ENCODE measurements at regions not wholly inside any gene's neighbourhood (a gene's known extent, or its start where the extent isn't known, plus 50 kb on each side); places are given as distances from the start of the nearest gene placed in this dataset.

DNA sequence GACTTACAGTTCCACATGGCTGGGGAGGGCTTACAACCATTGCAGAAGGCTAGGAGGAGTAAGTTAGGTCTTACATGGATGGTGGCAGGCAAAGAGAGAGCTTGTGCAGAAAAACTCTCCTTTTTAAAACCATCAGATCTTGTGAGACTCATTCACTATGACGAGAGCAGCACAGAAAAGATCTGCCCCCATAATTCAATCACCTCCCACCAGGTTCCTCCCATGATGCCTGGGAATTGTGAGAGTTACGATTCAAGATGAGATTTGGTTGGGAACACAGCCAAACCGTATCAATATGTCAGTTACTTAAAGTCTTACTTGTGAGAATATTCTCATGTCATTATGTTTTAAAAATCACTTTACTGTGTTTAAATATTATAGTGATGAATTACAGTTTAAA, 481.9 kb downstream of the ARL4A start:
- H3K27me3 ChIP-seq (ENCODE audit: insufficient read depth, insufficient read length): no peaks in the 10 kb centered on the region
- peaks cover 14% of the 10 kb centered on the region; the same call in 1 of the 2 replicates for H3K9me3 ChIP-seq (ENCODE audit: insufficient read depth, low read length)
- H3K4me1 ChIP-seq (ENCODE audit: insufficient read depth, insufficient read length): no peaks in the 10 kb centered on the region
- DNase-seq (ENCODE audit: low read depth, low spot score): no peak
- H3K4me3 ChIP-seq (ENCODE audit: insufficient read length, low read depth): no peak overlapping the region
- no peak for TF ChIP-seq YY1 (IDR thresholded peaks at IDR 0.05; ENCODE audit: insufficient read depth, insufficient read length)
- no peak for TF ChIP-seq SUZ12 (IDR thresholded peaks at IDR 0.05; ENCODE audit: extremely low read depth, insufficient read depth, insufficient read length)
- no peak for TF ChIP-seq ZNF274 (IDR thresholded peaks at IDR 0.05; ENCODE audit: low read depth, low read length)
- H3K9ac ChIP-seq (ENCODE audit: insufficient read length, low read depth): no peak overlapping the region
- H3K36me3 ChIP-seq (ENCODE audit: insufficient read depth, insufficient read length, low read length): no peaks in the 10 kb centered on the region

DNA sequence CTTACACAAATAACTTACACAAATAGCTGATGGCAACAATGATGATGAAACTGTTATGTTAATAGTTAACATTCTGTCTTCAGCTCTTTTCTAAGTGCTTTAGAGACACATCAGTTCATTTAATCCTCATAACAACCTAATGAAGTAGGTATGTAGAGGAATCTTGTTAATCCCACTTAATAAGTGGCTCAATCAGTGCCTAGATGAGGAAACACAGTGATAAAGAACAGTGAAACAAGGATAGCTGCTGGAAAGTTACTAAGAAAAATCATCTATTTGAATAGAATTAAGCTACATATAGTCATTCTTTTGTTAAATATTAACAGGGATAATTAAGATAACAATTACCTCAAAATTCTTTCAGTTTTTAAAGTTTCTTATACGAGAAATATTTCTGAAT, 487.6 kb downstream of the ARL4A start:
- Histone ChIP-seq H3K27me3 (ENCODE audit: insufficient read depth, insufficient read length) (no peaks in the 10 kb centered on the region), H3K4me1 (ENCODE audit: insufficient read depth, insufficient read length) (no peaks in the 10 kb centered on the region), H3K4me3 (ENCODE audit: insufficient read length, low read depth) (no peak overlapping the region), H3K36me3 (ENCODE audit: insufficient read depth, insufficient read length, low read length) (no peaks in the 10 kb centered on the region), H3K9ac (ENCODE audit: insufficient read length, low read depth) (no peak overlapping the region), H3K9me3 (ENCODE audit: insufficient read depth, low read length) (no peaks in the 10 kb centered on the region)
- DNase-seq (ENCODE audit: low read depth, low spot score): no peak
- TF ChIP-seq ZNF274 (IDR thresholded peaks at IDR 0.05; ENCODE audit: low read depth, low read length): no peak
- TF ChIP-seq SUZ12 (IDR thresholded peaks at IDR 0.05; ENCODE audit: extremely low read depth, insufficient read depth, insufficient read length): no peak
- no peak for TF ChIP-seq YY1 (IDR thresholded peaks at IDR 0.05; ENCODE audit: insufficient read depth, insufficient read length)

DNA sequence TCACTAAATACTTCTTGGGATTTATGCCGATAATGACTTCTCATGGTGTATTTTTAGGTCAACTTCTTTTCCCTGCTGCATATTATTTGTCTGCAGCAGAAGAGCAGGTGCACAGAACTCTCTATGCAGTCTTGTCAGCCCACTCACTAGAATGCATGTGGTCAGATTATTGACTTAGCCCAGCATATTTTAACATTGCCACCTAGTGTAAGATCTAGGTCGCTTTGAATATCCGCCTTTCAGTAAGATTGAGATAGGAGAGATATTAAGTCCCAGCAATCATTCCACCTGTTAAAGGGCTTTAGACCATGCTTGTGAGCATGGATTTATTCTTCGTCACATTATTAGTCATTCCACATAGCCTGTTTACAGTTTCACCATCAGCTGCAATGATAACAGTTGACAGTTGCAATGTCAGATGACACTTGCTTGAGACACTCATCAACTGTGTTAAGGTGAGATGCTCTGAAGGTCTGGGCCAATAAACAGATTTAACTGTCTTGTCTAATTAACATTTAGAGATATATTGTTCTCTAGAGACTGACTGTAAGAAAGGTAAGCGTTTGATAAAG, 491.7 kb downstream of the ARL4A start:
- H3K9ac ChIP-seq (ENCODE audit: insufficient read length, low read depth): no peak overlapping the region
- H3K36me3 ChIP-seq (ENCODE audit: insufficient read depth, insufficient read length, low read length): no peaks in the 10 kb centered on the region
- TF ChIP-seq SUZ12 (IDR thresholded peaks at IDR 0.05; ENCODE audit: extremely low read depth, insufficient read depth, insufficient read length) (no peak), YY1 (IDR thresholded peaks at IDR 0.05; ENCODE audit: insufficient read depth, insufficient read length) (no peak)
- H3K4me1 ChIP-seq (ENCODE audit: insufficient read depth, insufficient read length): no peaks in the 10 kb centered on the region
- H3K27me3 ChIP-seq (ENCODE audit: insufficient read depth, insufficient read length): no peaks in the 10 kb centered on the region
- no peak for DNase-seq (ENCODE audit: low read depth, low spot score)
- no peak overlapping the region for H3K4me3 ChIP-seq (ENCODE audit: insufficient read length, low read depth)
- no peaks in the 10 kb centered on the region for H3K9me3 ChIP-seq (ENCODE audit: insufficient read depth, low read length)

DNA sequence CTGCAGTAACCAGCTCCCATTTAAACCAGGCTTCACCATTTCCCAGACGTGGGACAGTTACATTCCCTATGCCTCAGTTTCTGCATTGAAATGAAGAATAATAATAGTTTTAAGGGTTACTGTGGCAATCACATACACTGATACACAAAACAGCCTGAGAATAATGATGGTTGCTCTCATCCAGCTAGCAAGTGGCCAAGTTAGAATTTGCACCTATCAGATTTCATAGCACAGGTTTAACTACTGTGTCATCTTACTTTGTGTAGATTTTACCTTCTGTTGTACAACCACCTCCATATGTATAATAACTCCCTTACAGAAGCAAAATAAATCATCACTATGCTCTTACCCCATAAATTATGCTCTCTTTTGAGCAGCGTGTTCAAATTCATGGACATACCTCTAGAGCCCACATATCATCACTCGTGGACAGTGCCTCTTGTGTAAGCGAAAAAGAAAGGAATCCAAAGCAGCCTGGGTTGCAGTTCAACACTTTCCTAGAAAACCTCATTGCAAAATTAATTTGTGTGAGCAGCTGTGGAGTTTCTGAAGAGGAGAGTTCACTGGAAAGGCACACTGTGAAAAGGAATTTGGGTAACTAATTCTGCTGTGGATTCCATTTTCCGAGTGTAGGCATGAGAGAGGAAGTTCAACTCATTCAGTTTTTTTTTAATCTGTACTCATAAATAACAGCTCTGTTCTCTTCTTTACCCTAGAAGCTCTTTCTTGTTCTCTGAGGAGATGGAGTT, 492.5 kb downstream of the ARL4A start:
- Histone ChIP-seq H3K4me3 (ENCODE audit: insufficient read length, low read depth) (no peak overlapping the region), H3K4me1 (ENCODE audit: insufficient read depth, insufficient read length) (no peaks in the 10 kb centered on the region), H3K9ac (ENCODE audit: insufficient read length, low read depth) (no peak overlapping the region), H3K9me3 (ENCODE audit: insufficient read depth, low read length) (no peaks in the 10 kb centered on the region), H3K36me3 (ENCODE audit: insufficient read depth, insufficient read length, low read length) (no peaks in the 10 kb centered on the region), H3K27me3 (ENCODE audit: insufficient read depth, insufficient read length) (no peaks in the 10 kb centered on the region)
- TF ChIP-seq YY1 (IDR thresholded peaks at IDR 0.05; ENCODE audit: insufficient read depth, insufficient read length) (no peak), SUZ12 (IDR thresholded peaks at IDR 0.05; ENCODE audit: extremely low read depth, insufficient read depth, insufficient read length) (no peak), ZNF274 (IDR thresholded peaks at IDR 0.05; ENCODE audit: low read depth, low read length) (no peak)
- no peak for DNase-seq (ENCODE audit: low read depth, low spot score)

DNA sequence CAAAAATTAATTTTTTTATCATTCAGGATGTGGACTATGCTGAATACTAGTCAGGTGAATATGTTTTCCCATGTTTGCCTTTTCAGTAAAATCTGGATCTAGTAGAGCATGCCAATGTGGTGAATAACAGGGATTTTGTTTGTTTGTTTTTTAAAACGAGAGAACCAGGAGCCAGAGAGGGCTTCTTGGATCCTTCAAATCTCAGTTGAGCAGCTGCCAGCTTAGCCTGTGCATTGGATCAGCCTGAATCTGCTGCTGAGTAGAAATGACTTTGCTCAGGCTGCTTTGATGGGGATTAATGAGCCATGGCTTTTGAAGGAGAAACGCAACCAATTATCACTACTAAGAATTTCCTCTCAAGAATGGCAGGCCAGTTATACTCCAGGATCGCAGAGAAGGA, 493.8 kb downstream of the ARL4A start:
- Histone ChIP-seq H3K27me3 (ENCODE audit: insufficient read depth, insufficient read length) (no peaks in the 10 kb centered on the region), H3K9me3 (ENCODE audit: insufficient read depth, low read length) (no peaks in the 10 kb centered on the region), H3K4me1 (ENCODE audit: insufficient read depth, insufficient read length) (no peaks in the 10 kb centered on the region), H3K9ac (ENCODE audit: insufficient read length, low read depth) (no peak overlapping the region), H3K36me3 (ENCODE audit: insufficient read depth, insufficient read length, low read length) (no peaks in the 10 kb centered on the region), H3K4me3 (ENCODE audit: insufficient read length, low read depth) (no peak overlapping the region)
- TF ChIP-seq ZNF274 (IDR thresholded peaks at IDR 0.05; ENCODE audit: low read depth, low read length): no peak
- TF ChIP-seq SUZ12 (IDR thresholded peaks at IDR 0.05; ENCODE audit: extremely low read depth, insufficient read depth, insufficient read length): no peak
- no peak for TF ChIP-seq YY1 (IDR thresholded peaks at IDR 0.05; ENCODE audit: insufficient read depth, insufficient read length)
- DNase-seq (ENCODE audit: low read depth, low spot score): no peak

DNA sequence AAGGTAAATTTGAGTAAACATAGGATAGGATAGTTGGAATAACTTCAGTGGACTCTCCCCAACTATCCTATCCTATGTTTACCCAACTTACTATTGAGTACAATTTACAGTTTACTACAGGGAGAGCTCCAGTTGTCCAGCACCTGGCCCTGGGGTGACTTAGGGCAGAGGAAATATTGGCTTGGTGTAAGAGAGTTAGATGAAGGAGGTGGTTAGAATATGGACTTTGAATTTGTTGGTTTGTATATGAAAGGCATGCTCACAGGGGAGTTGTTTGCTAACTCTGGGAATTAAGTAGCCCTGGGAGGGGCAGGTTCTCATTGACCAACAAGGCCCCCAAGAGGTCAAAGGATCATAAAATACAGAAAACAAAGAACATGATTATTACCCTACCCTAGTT, 497.7 kb downstream of the ARL4A start:
- H3K4me1 ChIP-seq (ENCODE audit: insufficient read depth, insufficient read length): no peaks in the 10 kb centered on the region
- H3K9ac ChIP-seq (ENCODE audit: insufficient read length, low read depth): no peak overlapping the region
- no peaks in the 10 kb centered on the region for H3K36me3 ChIP-seq (ENCODE audit: insufficient read depth, insufficient read length, low read length)
- H3K4me3 ChIP-seq (ENCODE audit: insufficient read length, low read depth): no peak overlapping the region
- H3K9me3 ChIP-seq (ENCODE audit: insufficient read depth, low read length): no peaks in the 10 kb centered on the region
- H3K27me3 ChIP-seq (ENCODE audit: insufficient read depth, insufficient read length): no peaks in the 10 kb centered on the region
- no peak for DNase-seq (ENCODE audit: low read depth, low spot score)
- TF ChIP-seq YY1 (IDR thresholded peaks at IDR 0.05; ENCODE audit: insufficient read depth, insufficient read length) (no peak), SUZ12 (IDR thresholded peaks at IDR 0.05; ENCODE audit: extremely low read depth, insufficient read depth, insufficient read length) (no peak), ZNF274 (IDR thresholded peaks at IDR 0.05; ENCODE audit: low read depth, low read length) (no peak)

DNA sequence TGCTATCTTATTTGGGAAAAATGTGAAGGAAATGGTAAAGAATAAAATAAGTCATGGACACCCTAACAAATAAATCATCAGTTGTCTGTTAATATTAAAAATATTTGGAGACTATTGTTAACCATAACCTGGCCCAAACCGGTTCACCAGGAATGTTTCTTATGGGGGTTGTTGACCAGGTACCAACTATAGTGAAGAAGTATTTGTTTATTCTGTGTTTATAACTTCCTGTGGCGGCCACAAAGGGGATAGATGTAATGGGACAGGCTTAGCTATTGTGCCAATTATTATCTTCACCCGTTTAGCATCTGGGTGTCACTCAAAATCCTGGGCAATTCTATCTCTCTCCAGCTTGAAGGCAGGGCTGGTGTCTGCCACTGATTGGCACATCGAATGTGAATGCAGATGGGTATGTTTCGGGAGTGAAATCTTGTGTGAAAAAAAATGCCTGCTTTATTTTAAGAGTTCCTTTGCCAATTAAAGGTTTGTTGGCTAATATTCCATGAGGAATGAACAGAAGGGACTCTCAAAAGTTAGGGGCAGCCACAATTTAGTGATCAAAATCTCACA, 500.9 kb downstream of the ARL4A start:
- H3K9me3 ChIP-seq (ENCODE audit: insufficient read depth, low read length): no peaks in the 10 kb centered on the region
- H3K4me1 ChIP-seq (ENCODE audit: insufficient read depth, insufficient read length): no peaks in the 10 kb centered on the region
- no peak overlapping the region for H3K9ac ChIP-seq (ENCODE audit: insufficient read length, low read depth)
- TF ChIP-seq SUZ12 (IDR thresholded peaks at IDR 0.05; ENCODE audit: extremely low read depth, insufficient read depth, insufficient read length) (no peak), YY1 (IDR thresholded peaks at IDR 0.05; ENCODE audit: insufficient read depth, insufficient read length) (no peak), ZNF274 (IDR thresholded peaks at IDR 0.05; ENCODE audit: low read depth, low read length) (no peak)
- DNase-seq (ENCODE audit: low read depth, low spot score): no peak
- no peaks in the 10 kb centered on the region for H3K27me3 ChIP-seq (ENCODE audit: insufficient read depth, insufficient read length)
- H3K4me3 ChIP-seq (ENCODE audit: insufficient read length, low read depth): no peak overlapping the region
- H3K36me3 ChIP-seq (ENCODE audit: insufficient read depth, insufficient read length, low read length): no peaks in the 10 kb centered on the region
